HG02642 (cell line): ENCODE measurements at regions not wholly inside any gene's neighbourhood (a gene's known extent, or its start where the extent isn't known, plus 50 kb on each side); places are given as distances from the start of the nearest gene placed in this dataset.

Source experiments
- ATAC-seq: cut with Tn5 transposase; IDR thresholded peaks from one replicate; pipeline ENCODE4 v1.9.1; 2021; ENCODE audit warnings: mild to moderate bottlenecking; ENCODE audit not compliant: unreplicated experiment, poor library complexity

- no peak for ATAC-seq
Measured at GRCh38 chr4:151883747-151884146, 122.9 kb upstream of the GATB start.

- ATAC-seq = peak; percentile 67
Measured at GRCh38 chr4:151882072-151882803, 121.4 kb upstream of the GATB start.

GRCh38 chr4:151879705-151880445, 119.1 kb upstream of the GATB start:
- ATAC-seq = no peak

GRCh38 chr4:151876381-151876988, 115.7 kb upstream of the GATB start:
- ATAC-seq = no peak

GRCh38 chr4:151874328-151874727, 113.5 kb upstream of the GATB start:
- ATAC-seq = no peak

GRCh38 chr4:151866592-151866918, 105.7 kb upstream of the GATB start:
- ATAC-seq = no peak

GRCh38 chr4:151865744-151866591, 105.2 kb upstream of the GATB start:
- no peak for ATAC-seq

GRCh38 chr4:151865312-151865711, 104.5 kb upstream of the GATB start:
- no peak for ATAC-seq

- no peak for ATAC-seq
Measured at GRCh38 chr4:151864068-151864467, 103.3 kb upstream of the GATB start.

- no peak for ATAC-seq
Measured at GRCh38 chr4:151862766-151863165, 102.0 kb upstream of the GATB start.

- no peak for ATAC-seq
Measured at GRCh38 chr4:151860561-151861093, 99.8 kb upstream of the GATB start.

GRCh38 chr4:151859641-151860040, 98.8 kb upstream of the GATB start:
- no peak for ATAC-seq

GRCh38 chr4:151858356-151858755, 97.5 kb upstream of the GATB start:
- no peak for ATAC-seq

GRCh38 chr4:151857368-151857767, 96.6 kb upstream of the GATB start:
- no peak for ATAC-seq

GRCh38 chr4:151855747-151856146, 94.9 kb upstream of the GATB start:
- ATAC-seq = no peak

GRCh38 chr4:151854731-151855130, 93.9 kb upstream of the GATB start:
- ATAC-seq = no peak

GRCh38 chr4:151853034-151853433, 92.2 kb upstream of the GATB start:
- no peak for ATAC-seq

GRCh38 chr4:151852202-151852601, 91.4 kb upstream of the GATB start:
- ATAC-seq = no peak

GRCh38 chr4:151851354-151851753, 90.5 kb upstream of the GATB start:
- ATAC-seq = no peak

- no peak for ATAC-seq
Measured at GRCh38 chr4:151850791-151851213, 90.0 kb upstream of the GATB start.
